ENCODE measurements at regions not wholly inside any gene's neighbourhood (a gene's known extent, or its start where the extent isn't known, plus 50 kb on each side); places are given as distances from the start of the nearest gene placed in this dataset.

- TF ChIP-seq CTCF (IDR thresholded peaks at IDR 0.05; ENCODE audit: insufficient read depth, low read depth, low read length, missing control alignments) = no peak
Observed at GRCh38 chr5:68046445-68046844, 169.1 kb upstream of the PIK3R1 start.

GRCh38 chr5:68041293-68041692 is 174.3 kb upstream of the PIK3R1 start:
- no peak overlapping the region for H3K4me3 ChIP-seq (ENCODE audit: low read length)
- TF ChIP-seq CTCF (IDR thresholded peaks at IDR 0.05; ENCODE audit: insufficient read depth, low read depth, low read length, missing control alignments) = no peak
- no peak for DNase-seq (ENCODE audit: low read depth)

More at GRCh38 chr5:68046445-68046844, 169.1 kb upstream of the PIK3R1 start:
- peak; percentile 98 for DNase-seq (ENCODE audit: low read depth)
- no peak overlapping the region for H3K4me3 ChIP-seq (ENCODE audit: low read length)

- no peak overlapping the region for H3K4me3 ChIP-seq (ENCODE audit: low read length)
- DNase-seq (ENCODE audit: low read depth) = peak; percentile 19
- no peak for TF ChIP-seq CTCF (IDR thresholded peaks at IDR 0.05; ENCODE audit: insufficient read depth, low read depth, low read length, missing control alignments)
Observed at GRCh38 chr5:68037546-68037945, 178.0 kb upstream of the PIK3R1 start.

- no peak for TF ChIP-seq CTCF (IDR thresholded peaks at IDR 0.05; ENCODE audit: insufficient read depth, low read depth, low read length, missing control alignments)
- no peak overlapping the region for H3K4me3 ChIP-seq (ENCODE audit: low read length)
- DNase-seq (ENCODE audit: low read depth) = peak; percentile 22
Observed at GRCh38 chr5:68033961-68034571, 181.5 kb upstream of the PIK3R1 start.

- H3K4me3 ChIP-seq (ENCODE audit: low read length) = no peak overlapping the region
- no peak for TF ChIP-seq CTCF (IDR thresholded peaks at IDR 0.05; ENCODE audit: insufficient read depth, low read depth, low read length, missing control alignments)
- DNase-seq (ENCODE audit: low read depth) = peak; percentile 77
Observed at GRCh38 chr5:68033029-68033428, 182.5 kb upstream of the PIK3R1 start.

GRCh38 chr5:68032216-68032762 is 183.3 kb upstream of the PIK3R1 start:
- DNase-seq (ENCODE audit: low read depth) = no peak
- TF ChIP-seq CTCF (IDR thresholded peaks at IDR 0.05; ENCODE audit: insufficient read depth, low read depth, low read length, missing control alignments) = no peak
- no peak overlapping the region for H3K4me3 ChIP-seq (ENCODE audit: low read length)
